Fibroblast of villous mesenchyme (primary cell): ENCODE measurements at regions not wholly inside any gene's neighbourhood (a gene's known extent, or its start where the extent isn't known, plus 50 kb on each side); places are given as distances from the start of the nearest gene placed in this dataset.

Experiments used
- DNase-seq: peaks from one replicate; pipeline ENCODE4 v3.0.0-alpha.2; 2010; ENCODE audit warnings: low read depth
- H3K4me3 ChIP-seq: 2 replicates; pipeline ENCODE4 v1.5.1; 2011; ENCODE audit warnings: low read depth, mild to moderate bottlenecking, low read length
- CTCF ChIP-seq: IDR thresholded peaks from 2 replicates; pipeline ENCODE4 v1.5.1; 2012; ENCODE audit warnings: low read depth, mild to moderate bottlenecking, low read length; ENCODE audit not compliant: insufficient read depth

GRCh38 chr2:8588831-8589191 lies 93.0 kb upstream of the ID2 start:
- DNase-seq: no peak
- no peak overlapping the region for H3K4me3 ChIP-seq
- TF ChIP-seq CTCF: no peak

- DNase-seq: no peak
- H3K4me3 ChIP-seq: no peak overlapping the region
- no peak for TF ChIP-seq CTCF
Measured at GRCh38 chr2:8589721-8590120, 92.1 kb upstream of the ID2 start.

- no peak for TF ChIP-seq CTCF
- DNase-seq: no peak
- no peak overlapping the region for H3K4me3 ChIP-seq
Measured at GRCh38 chr2:8590938-8591337, 90.9 kb upstream of the ID2 start.

- DNase-seq: no peak
- H3K4me3 ChIP-seq: no peak overlapping the region
- TF ChIP-seq CTCF: no peak
Measured at GRCh38 chr2:8592736-8593135, 89.1 kb upstream of the ID2 start.

GRCh38 chr2:8593243-8593642 lies 88.6 kb upstream of the ID2 start:
- H3K4me3 ChIP-seq: no peak overlapping the region
- no peak for DNase-seq
- no peak for TF ChIP-seq CTCF

- no peak for TF ChIP-seq CTCF
- no peak for DNase-seq
- no peak overlapping the region for H3K4me3 ChIP-seq
Measured at GRCh38 chr2:8594731-8595427, 87.0 kb upstream of the ID2 start.

- H3K4me3 ChIP-seq: no peak overlapping the region
- DNase-seq: no peak
- TF ChIP-seq CTCF: no peak
Measured at GRCh38 chr2:8595428-8595805, 86.4 kb upstream of the ID2 start.
